PC-3 (cell line): ENCODE measurements at regions not wholly inside any gene's neighbourhood (a gene's known extent, or its start where the extent isn't known, plus 50 kb on each side); places are given as distances from the start of the nearest gene placed in this dataset.

ENCODE experiments used
- EZH2phosphoT487 ChIP-seq: fragments of 300-600 bp; sonication (generic); IDR thresholded peaks from 2 replicates; pipeline ENCODE4 v1.6.1; 2018; ENCODE audit warnings: mild to moderate bottlenecking, antibody characterized with exemption, low read length, borderline replicate concordance
- TF ChIP-seq, protein P1 (sequence below): fragments of 300-600 bp; sonication (generic); conservative IDR thresholded peaks from 2 replicates; pipeline ENCODE4 v1.5.1; 2017; ENCODE audit warnings: antibody characterized with exemption, low read depth, mild to moderate bottlenecking, low read length

GRCh38 chr16:26598061-26598460 is 468.7 kb upstream of the C16orf82 start:
- TF ChIP-seq, protein P1, sequence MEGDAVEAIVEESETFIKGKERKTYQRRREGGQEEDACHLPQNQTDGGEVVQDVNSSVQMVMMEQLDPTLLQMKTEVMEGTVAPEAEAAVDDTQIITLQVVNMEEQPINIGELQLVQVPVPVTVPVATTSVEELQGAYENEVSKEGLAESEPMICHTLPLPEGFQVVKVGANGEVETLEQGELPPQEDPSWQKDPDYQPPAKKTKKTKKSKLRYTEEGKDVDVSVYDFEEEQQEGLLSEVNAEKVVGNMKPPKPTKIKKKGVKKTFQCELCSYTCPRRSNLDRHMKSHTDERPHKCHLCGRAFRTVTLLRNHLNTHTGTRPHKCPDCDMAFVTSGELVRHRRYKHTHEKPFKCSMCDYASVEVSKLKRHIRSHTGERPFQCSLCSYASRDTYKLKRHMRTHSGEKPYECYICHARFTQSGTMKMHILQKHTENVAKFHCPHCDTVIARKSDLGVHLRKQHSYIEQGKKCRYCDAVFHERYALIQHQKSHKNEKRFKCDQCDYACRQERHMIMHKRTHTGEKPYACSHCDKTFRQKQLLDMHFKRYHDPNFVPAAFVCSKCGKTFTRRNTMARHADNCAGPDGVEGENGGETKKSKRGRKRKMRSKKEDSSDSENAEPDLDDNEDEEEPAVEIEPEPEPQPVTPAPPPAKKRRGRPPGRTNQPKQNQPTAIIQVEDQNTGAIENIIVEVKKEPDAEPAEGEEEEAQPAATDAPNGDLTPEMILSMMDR, result no peak
- no peak for TF ChIP-seq EZH2phosphoT487
